PC-9 (cell line): ENCODE measurements at regions not wholly inside any gene's neighbourhood (a gene's known extent, or its start where the extent isn't known, plus 50 kb on each side); places are given as distances from the start of the nearest gene placed in this dataset.

Experiments used
- EZH2 ChIP-seq: fragments of 200-600 bp; sonication (generic); IDR thresholded peaks from 2 replicates; pipeline ENCODE4 v1.8.0; 2017; ENCODE audit warnings: antibody characterized with exemption, low read depth
- TF ChIP-seq, protein P1 (sequence below): fragments of 200-600 bp; sonication (generic); conservative IDR thresholded peaks from 2 replicates; pipeline ENCODE4 v1.6.1; 2017; ENCODE audit warnings: mixed run types, antibody characterized with exemption, mild to moderate bottlenecking, moderate library complexity

- TF ChIP-seq, protein P1, sequence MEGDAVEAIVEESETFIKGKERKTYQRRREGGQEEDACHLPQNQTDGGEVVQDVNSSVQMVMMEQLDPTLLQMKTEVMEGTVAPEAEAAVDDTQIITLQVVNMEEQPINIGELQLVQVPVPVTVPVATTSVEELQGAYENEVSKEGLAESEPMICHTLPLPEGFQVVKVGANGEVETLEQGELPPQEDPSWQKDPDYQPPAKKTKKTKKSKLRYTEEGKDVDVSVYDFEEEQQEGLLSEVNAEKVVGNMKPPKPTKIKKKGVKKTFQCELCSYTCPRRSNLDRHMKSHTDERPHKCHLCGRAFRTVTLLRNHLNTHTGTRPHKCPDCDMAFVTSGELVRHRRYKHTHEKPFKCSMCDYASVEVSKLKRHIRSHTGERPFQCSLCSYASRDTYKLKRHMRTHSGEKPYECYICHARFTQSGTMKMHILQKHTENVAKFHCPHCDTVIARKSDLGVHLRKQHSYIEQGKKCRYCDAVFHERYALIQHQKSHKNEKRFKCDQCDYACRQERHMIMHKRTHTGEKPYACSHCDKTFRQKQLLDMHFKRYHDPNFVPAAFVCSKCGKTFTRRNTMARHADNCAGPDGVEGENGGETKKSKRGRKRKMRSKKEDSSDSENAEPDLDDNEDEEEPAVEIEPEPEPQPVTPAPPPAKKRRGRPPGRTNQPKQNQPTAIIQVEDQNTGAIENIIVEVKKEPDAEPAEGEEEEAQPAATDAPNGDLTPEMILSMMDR: no peak
- TF ChIP-seq EZH2: no peak
Observed at GRCh38 chr10:88122145-88122544, 258.7 kb downstream of the PTEN start.
